K562 (cell line): ENCODE measurements at regions not wholly inside any gene's neighbourhood (a gene's known extent, or its start where the extent isn't known, plus 50 kb on each side); places are given as distances from the start of the nearest gene placed in this dataset.
"Not testable (repeated sequence)": the region's sequence is repeated elsewhere in the genome, so short reads cannot be mapped to it uniquely, and the experiment has no call there.

Source experiments
- ATAC-seq: fragments of 200-7000 bp; cut with Tn5 transposase; 3 replicates; pipeline ENCODE4 v1.9.1; 2020; ENCODE audit warnings: moderate library complexity
- BruUV-seq: library from RNA; stranded (reverse); fragments of 400-500 nt; replicated peaks from 2 replicates; lab custom pipeline; 2021; lab: Mats Ljungman, UMichigan
- CTCF ChIA-PET: fragments of 300-600 bp; formaldehyde crosslinking; extraction: SDS; loops from one replicate; lab custom pipeline; 2021; ENCODE audit warnings: low intra/inter-chr PET ratio; lab: Yijun Ruan, JAX
- POLR2A ChIA-PET: fragments of 300-600, 350-650 bp; sonication (Branson Sonifier 250); formaldehyde crosslinking; extraction: SDS; loops from one replicate; lab custom pipeline; 2021; ENCODE audit warnings: antibody characterized with exemption, inconsistent platforms; lab: Yijun Ruan, JAX
- DNase-seq, 4 experiments: peaks; one replicate each; pipeline versions ENCODE4 v3.0.0 to v3.0.0-alpha.2; 2011 to 2018; ENCODE audit warnings: low spot score in 3 of 4, mixed read lengths in 3 of 4; ENCODE audit errors: extremely low read depth in 1 of 4
- FAIRE-seq: peaks from 2 replicates; lab custom pipeline; 2011; peaks lifted over from hg19 to GRCh38; lab: Jason Lieb, UNC
- H2AFZ ChIP-seq: 2 replicates; pipeline ENCODE4 v1.6.0; 2011; ENCODE audit warnings: low read depth, low read length, control low read depth, inconsistent platforms
- H3K27ac ChIP-seq: fragments of 200-600 bp; 3 replicates; pipeline ENCODE4 v1.8.0; 2011; ENCODE audit warnings: low read depth, mild to moderate bottlenecking, control low read depth, inconsistent platforms, low read length, moderate library complexity, mixed read lengths; ENCODE audit errors: extremely low read depth
- H3K27me3 ChIP-seq, 2 experiments: fragments of 300-600 bp in 1 of 2; 2 replicates in 1 of 2; 3 replicates in 1 of 2; pipeline versions ENCODE4 v1.6.0 to v1.8.0; 2011; ENCODE audit warnings: inconsistent platforms in 2 of 2, low read length in 2 of 2, mild to moderate bottlenecking in 1 of 2, mixed read lengths in 1 of 2, moderate library complexity in 1 of 2; ENCODE audit not compliant: control insufficient read depth in 2 of 2, insufficient read depth in 2 of 2
- H3K36me3 ChIP-seq: fragments of 300-600 bp; 3 replicates; pipeline ENCODE4 v1.8.0; 2011; ENCODE audit warnings: mild to moderate bottlenecking, low read length, inconsistent platforms; ENCODE audit not compliant: control insufficient read depth, insufficient read depth
- H3K4me1 ChIP-seq, 2 experiments: fragments of 200-600 bp in 1 of 2; replicated peaks in 1 of 2; 2 replicates in 1 of 2; 3 replicates in 1 of 2; pipeline versions ENCODE4 v1.5.1 to v1.8.0; 2011; ENCODE audit warnings: inconsistent platforms in 2 of 2, low read length in 2 of 2, mild to moderate bottlenecking in 1 of 2, mixed read lengths in 1 of 2, moderate library complexity in 1 of 2; ENCODE audit not compliant: control insufficient read depth in 2 of 2, insufficient read depth in 2 of 2
- H3K4me2 ChIP-seq: 2 replicates; pipeline ENCODE4 v1.6.1; 2011; ENCODE audit warnings: low read length, control low read depth, inconsistent platforms, mixed read lengths; ENCODE audit not compliant: insufficient read depth
- H3K4me3 ChIP-seq: fragments of 200-600 bp; sonication (generic), shearing (Covaris generic); 2 replicates; pipeline ENCODE4 v1.5.1; 2016; ENCODE audit warnings: control low read depth, inconsistent platforms
- H3K79me2 ChIP-seq: fragments of 200-600 bp; 3 replicates; pipeline ENCODE4 v1.8.0; 2011; ENCODE audit warnings: low read length, inconsistent platforms; ENCODE audit not compliant: control insufficient read depth, insufficient read depth
- H3K9ac ChIP-seq, 2 experiments: 2 replicates each; pipeline versions ENCODE4 v1.6.0 to v1.6.1; 2011; ENCODE audit warnings: low read depth in 2 of 2, low read length in 2 of 2, control low read depth in 1 of 2, inconsistent platforms in 1 of 2, mild to moderate bottlenecking in 1 of 2, mixed read lengths in 1 of 2; ENCODE audit not compliant: insufficient read depth in 1 of 2
- H3K9me1 ChIP-seq: one replicate; pipeline ENCODE4 v1.6.0; 2011; ENCODE audit warnings: inconsistent platforms, mild to moderate bottlenecking, low read length, moderate library complexity; ENCODE audit not compliant: control insufficient read depth, insufficient read depth
- H3K9me3 ChIP-seq: replicated peaks from 2 replicates; pipeline ENCODE4 v1.5.1; 2011; ENCODE audit warnings: low read depth, low read length, inconsistent platforms; ENCODE audit not compliant: control insufficient read depth, insufficient read depth
- H4K20me1 ChIP-seq: replicated peaks from 2 replicates; pipeline ENCODE4 v1.6.1; 2011; ENCODE audit warnings: low read length, inconsistent platforms, mixed read lengths; ENCODE audit not compliant: control insufficient read depth, insufficient read depth
- ARHGAP35 ChIP-seq: fragments of 450-650 bp; IDR thresholded peaks from 2 replicates; pipeline ENCODE4 v1.6.1; 2018; ENCODE audit not compliant: partially characterized antibody
- ESRRB ChIP-seq: fragments of 250-450 bp; sonication (Bioruptor Pico); IDR thresholded peaks from 2 replicates; pipeline ENCODE4 v1.5.0; 2020; ENCODE audit warnings: mild to moderate bottlenecking, moderate library complexity, borderline replicate concordance
- MYNN ChIP-seq, 2 experiments: sonication (generic); formaldehyde crosslinking in 1 of 2; IDR thresholded peaks; 2 replicates each; pipeline versions ENCODE4 v1.5.0 to v1.6.1; 2016 to 2020; ENCODE audit warnings: antibody characterized with exemption in 1 of 2, missing genetic modification reagents in 1 of 2
- NCOA1 ChIP-seq: fragments of 450-650 bp; IDR thresholded peaks from 2 replicates; pipeline ENCODE4 v1.6.1; 2016; ENCODE audit warnings: low read depth
- POLR3G ChIP-seq: IDR thresholded peaks from 2 replicates; pipeline ENCODE4 v1.6.1; 2011; ENCODE audit not compliant: insufficient read length, insufficient replicate concordance; ENCODE audit errors: extremely low read depth
- RBM39 ChIP-seq: fragments of 200-400 bp; formaldehyde crosslinking; optimal IDR thresholded peaks from 2 replicates; pipeline ENCODE3; 2018; ENCODE audit warnings: low read depth, low read length
- SMARCA5 ChIP-seq: fragments of 450-650 bp; IDR thresholded peaks from 2 replicates; pipeline ENCODE4 v1.6.1; 2016
- SP1 ChIP-seq: sonication (generic); formaldehyde crosslinking; IDR thresholded peaks from 2 replicates; pipeline ENCODE4 v1.8.1; 2022; ENCODE audit warnings: mild to moderate bottlenecking, missing genetic modification reagents
- SRSF1 ChIP-seq: fragments of 200-400 bp; formaldehyde crosslinking; IDR thresholded peaks from 2 replicates; pipeline ENCODE4 v1.6.1; 2017; ENCODE audit warnings: mild to moderate bottlenecking, low read depth, low read length, moderate library complexity
- TCF7 ChIP-seq: sonication (generic); IDR thresholded peaks from 2 replicates; pipeline ENCODE4 v1.6.1; 2016; ENCODE audit warnings: antibody characterized with exemption, borderline replicate concordance
- WGBS: fragments of 100-300 bp; shearing (Covaris generic); methylation state at CpG from one replicate; pipeline ENCODE4 v1.1.6; 2016; ENCODE audit warnings: low coverage, mixed read lengths; ENCODE audit not compliant: insufficient coverage; ENCODE audit errors: missing lambda C conversion rate; 5-methylcytosine and 5-hydroxymethylcytosine counted together
- in situ Hi-C: fragments of 300-500 bp; cut with MboI; formaldehyde crosslinking; loops from 4 replicates; pipeline ENCODE4 v1.15.0; 2018; ENCODE audit warnings: inconsistent platforms, mixed read lengths
- intact Hi-C: fragments of 100-400 bp; cut with micrococcal nuclease; formaldehyde crosslinking; loops from 2 replicates; pipeline ENCODE4 v1.14.2; 2022
- TF ChIP-seq, protein P1 (sequence below), 2 experiments: fragments of 450-650 bp; IDR thresholded peaks; 2 replicates each; pipeline ENCODE4 v1.6.1; 2016
- TF ChIP-seq, protein P2 (sequence below): sonication (generic); formaldehyde crosslinking; IDR thresholded peaks from 2 replicates; pipeline ENCODE4 v1.8.1; 2023; ENCODE audit warnings: mild to moderate bottlenecking, missing genetic modification reagents
- TF ChIP-seq, protein P3 (sequence below): fragments of 450-650 bp; IDR thresholded peaks from one replicate; pipeline ENCODE4 v1.6.1; 2018; ENCODE audit warnings: mild to moderate bottlenecking, moderate library complexity; ENCODE audit not compliant: partially characterized antibody

- H3K79me2 ChIP-seq, in situ Hi-C loops, H3K9ac ChIP-seq, H3K4me2 ChIP-seq, H3K4me1 ChIP-seq, POLR2A ChIA-PET, BruUV-seq, H3K4me3 ChIP-seq, H3K9me3 ChIP-seq, H3K27ac ChIP-seq, H3K27me3 ChIP-seq, H3K36me3 ChIP-seq, H3K9me1 ChIP-seq, intact Hi-C loops, ATAC-seq, H2AFZ ChIP-seq, CTCF ChIA-PET, H4K20me1 ChIP-seq, FAIRE-seq, DNase-seq: not testable (repeated sequence)
- 1% methylated on average over 12 of the region's 18 CpGs for WGBS
Measured at GRCh38 chr5:152659470-152659869, 254.4 kb upstream of the NMUR2 start.

GRCh38 chr5:152673601-152674000, 268.5 kb upstream of the NMUR2 start:
- Histone ChIP-seq H3K27me3 (no peaks in the 10 kb centered on the region), H3K4me2 (no peak overlapping the region), H3K4me1 (no peaks in the 10 kb centered on the region), H3K79me2 (no peaks in the 10 kb centered on the region), H3K9ac (no peak overlapping the region), H3K4me3 (no peak overlapping the region), H3K36me3 (no peaks in the 10 kb centered on the region), H4K20me1 (no peaks in the 10 kb centered on the region), H3K27ac (no peak overlapping the region), H2AFZ (no peak overlapping the region), H3K9me3 (peaks cover 2% of the 10 kb centered on the region; the same call in 1 of the 2 replicates), H3K9me1 (no peaks in the 10 kb centered on the region)
- no TSS peak for BruUV-seq
- FAIRE-seq (no peak), DNase-seq (no peak), ATAC-seq (no peak)
- ChIA-PET CTCF (no interaction called here), POLR2A (no interaction called here)
- no peak for TF ChIP-seq POLR3G
- TF ChIP-seq, protein P1, sequence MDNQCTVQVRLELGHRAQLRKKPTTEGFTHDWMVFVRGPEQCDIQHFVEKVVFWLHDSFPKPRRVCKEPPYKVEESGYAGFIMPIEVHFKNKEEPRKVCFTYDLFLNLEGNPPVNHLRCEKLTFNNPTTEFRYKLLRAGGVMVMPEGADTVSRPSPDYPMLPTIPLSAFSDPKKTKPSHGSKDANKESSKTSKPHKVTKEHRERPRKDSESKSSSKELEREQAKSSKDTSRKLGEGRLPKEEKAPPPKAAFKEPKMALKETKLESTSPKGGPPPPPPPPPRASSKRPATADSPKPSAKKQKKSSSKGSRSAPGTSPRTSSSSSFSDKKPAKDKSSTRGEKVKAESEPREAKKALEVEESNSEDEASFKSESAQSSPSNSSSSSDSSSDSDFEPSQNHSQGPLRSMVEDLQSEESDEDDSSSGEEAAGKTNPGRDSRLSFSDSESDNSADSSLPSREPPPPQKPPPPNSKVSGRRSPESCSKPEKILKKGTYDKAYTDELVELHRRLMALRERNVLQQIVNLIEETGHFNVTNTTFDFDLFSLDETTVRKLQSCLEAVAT (IDR thresholded peaks at IDR 0.05), result no peak
- TF ChIP-seq ARHGAP35, result no peak
- TF ChIP-seq SP1 (CRISPR knock-in tag), result no peak
- no peak for TF ChIP-seq NCOA1
- TF ChIP-seq, protein P2, sequence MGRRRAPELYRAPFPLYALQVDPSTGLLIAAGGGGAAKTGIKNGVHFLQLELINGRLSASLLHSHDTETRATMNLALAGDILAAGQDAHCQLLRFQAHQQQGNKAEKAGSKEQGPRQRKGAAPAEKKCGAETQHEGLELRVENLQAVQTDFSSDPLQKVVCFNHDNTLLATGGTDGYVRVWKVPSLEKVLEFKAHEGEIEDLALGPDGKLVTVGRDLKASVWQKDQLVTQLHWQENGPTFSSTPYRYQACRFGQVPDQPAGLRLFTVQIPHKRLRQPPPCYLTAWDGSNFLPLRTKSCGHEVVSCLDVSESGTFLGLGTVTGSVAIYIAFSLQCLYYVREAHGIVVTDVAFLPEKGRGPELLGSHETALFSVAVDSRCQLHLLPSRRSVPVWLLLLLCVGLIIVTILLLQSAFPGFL (CRISPR knock-in tag), result no peak
- no peak for TF ChIP-seq SRSF1
- TF ChIP-seq ESRRB (CRISPR knock-in tag), result no peak
- TF ChIP-seq, protein P3, sequence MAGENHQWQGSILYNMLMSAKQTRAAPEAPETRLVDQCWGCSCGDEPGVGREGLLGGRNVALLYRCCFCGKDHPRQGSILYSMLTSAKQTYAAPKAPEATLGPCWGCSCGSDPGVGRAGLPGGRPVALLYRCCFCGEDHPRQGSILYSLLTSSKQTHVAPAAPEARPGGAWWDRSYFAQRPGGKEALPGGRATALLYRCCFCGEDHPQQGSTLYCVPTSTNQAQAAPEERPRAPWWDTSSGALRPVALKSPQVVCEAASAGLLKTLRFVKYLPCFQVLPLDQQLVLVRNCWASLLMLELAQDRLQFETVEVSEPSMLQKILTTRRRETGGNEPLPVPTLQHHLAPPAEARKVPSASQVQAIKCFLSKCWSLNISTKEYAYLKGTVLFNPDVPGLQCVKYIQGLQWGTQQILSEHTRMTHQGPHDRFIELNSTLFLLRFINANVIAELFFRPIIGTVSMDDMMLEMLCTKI, result no peak
- no peak for TF ChIP-seq TCF7
- no peak for TF ChIP-seq SMARCA5
- TF ChIP-seq MYNN (IDR thresholded peaks at IDR 0.05), result no peak
- TF ChIP-seq MYNN (CRISPR knock-in tag; IDR thresholded peaks at IDR 0.05), result no peak
- no peak for TF ChIP-seq RBM39
- in situ Hi-C loops, result no loop called here
- 0% methylated on average over 1 of the region's 1 CpG for WGBS
- intact Hi-C loops, result no loop called here
